GM21825 (cell line): ENCODE measurements at regions not wholly inside any gene's neighbourhood (a gene's known extent, or its start where the extent isn't known, plus 50 kb on each side); places are given as distances from the start of the nearest gene placed in this dataset.
"Not testable (repeated sequence)": the region's sequence is repeated elsewhere in the genome, so short reads cannot be mapped to it uniquely, and the experiment has no call there.

ENCODE experiments used
- ATAC-seq: cut with Tn5 transposase; IDR thresholded peaks from one replicate; pipeline ENCODE4 v1.9.1; 2021; ENCODE audit warnings: mild to moderate bottlenecking, moderate library complexity; ENCODE audit not compliant: unreplicated experiment

- not testable (repeated sequence) for ATAC-seq
Measured at GRCh38 chr4:30869387-30869786, 149.2 kb downstream of the PCDH7 start.

- no peak for ATAC-seq
Measured at GRCh38 chr4:30870513-30870912, 150.3 kb downstream of the PCDH7 start.

- no peak for ATAC-seq
Measured at GRCh38 chr4:30875658-30876269, 155.6 kb downstream of the PCDH7 start.

- no peak for ATAC-seq
Measured at GRCh38 chr4:30879855-30880598, 159.9 kb downstream of the PCDH7 start.

- ATAC-seq = no peak
Measured at GRCh38 chr4:30881985-30882384, 161.8 kb downstream of the PCDH7 start.

GRCh38 chr4:30882443-30882842 is 162.3 kb downstream of the PCDH7 start:
- no peak for ATAC-seq

GRCh38 chr4:30882995-30883675 is 163.0 kb downstream of the PCDH7 start:
- ATAC-seq = no peak

- ATAC-seq = no peak
Measured at GRCh38 chr4:30901461-30902451, 181.6 kb downstream of the PCDH7 start.

- no peak for ATAC-seq
Measured at GRCh38 chr4:30903502-30904214, 183.5 kb downstream of the PCDH7 start.

- no peak for ATAC-seq
Measured at GRCh38 chr4:30904215-30904555, 184.0 kb downstream of the PCDH7 start.

GRCh38 chr4:30904588-30904987 is 184.4 kb downstream of the PCDH7 start:
- ATAC-seq = no peak

- ATAC-seq = no peak
Measured at GRCh38 chr4:30912098-30912714, 192.0 kb downstream of the PCDH7 start.

GRCh38 chr4:30916337-30917274 is 196.4 kb downstream of the PCDH7 start:
- no peak for ATAC-seq

- ATAC-seq = no peak
Measured at GRCh38 chr4:30917946-30918345, 197.8 kb downstream of the PCDH7 start.

- no peak for ATAC-seq
Measured at GRCh38 chr4:30919458-30919857, 199.3 kb downstream of the PCDH7 start.

- ATAC-seq = no peak
Measured at GRCh38 chr4:30920043-30920442, 199.9 kb downstream of the PCDH7 start.

- no peak for ATAC-seq
Measured at GRCh38 chr4:30922625-30923024, 202.5 kb downstream of the PCDH7 start.

GRCh38 chr4:30924495-30924894 is 204.3 kb downstream of the PCDH7 start:
- ATAC-seq = no peak

- no peak for ATAC-seq
Measured at GRCh38 chr4:30929649-30930048, 209.5 kb downstream of the PCDH7 start.
